Fibroblast of the aortic adventitia (primary cell): ENCODE measurements at regions not wholly inside any gene's neighbourhood (a gene's known extent, or its start where the extent isn't known, plus 50 kb on each side); places are given as distances from the start of the nearest gene placed in this dataset.

ENCODE experiments used
- DNase-seq: peaks from one replicate; pipeline ENCODE4 v3.0.0-alpha.2; 2010; ENCODE audit warnings: low read depth
- H3K4me3 ChIP-seq: 2 replicates; pipeline ENCODE4 v1.5.1; 2011; ENCODE audit warnings: low read depth, mild to moderate bottlenecking, control low read depth, low read length, moderate library complexity
- CTCF ChIP-seq: IDR thresholded peaks from 2 replicates; pipeline ENCODE4 v1.5.1; 2011; ENCODE audit warnings: mild to moderate bottlenecking, low read length, control low read depth, inconsistent platforms; ENCODE audit not compliant: insufficient read depth

DNA sequence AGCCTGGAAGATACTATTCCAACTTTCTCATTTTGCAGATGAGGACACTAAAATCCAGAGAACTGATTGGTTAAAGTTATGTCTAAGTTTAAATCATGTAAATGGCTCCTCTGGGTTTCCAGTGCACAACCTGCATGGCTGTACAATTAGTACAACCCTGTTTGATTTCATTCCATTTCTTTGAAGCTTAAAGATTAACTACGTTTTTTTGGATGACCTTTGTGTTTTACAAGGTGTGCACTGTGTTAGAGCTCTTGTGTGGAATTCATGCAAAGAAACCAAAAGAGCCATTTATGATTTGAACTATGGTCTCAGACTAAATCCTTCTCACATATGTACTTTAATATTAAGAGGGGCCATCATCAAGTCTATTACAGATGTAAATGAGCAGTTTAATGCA is 149.5 kb downstream of the TMEM168 start:
- no peak for TF ChIP-seq CTCF
- H3K4me3 ChIP-seq, result no peak overlapping the region
- DNase-seq, result no peak

- H3K4me3 ChIP-seq, result no peak overlapping the region
- no peak for DNase-seq
- TF ChIP-seq CTCF, result no peak
Measured at GRCh38 chr7:112646783-112647182, 143.4 kb downstream of the TMEM168 start.

DNA sequence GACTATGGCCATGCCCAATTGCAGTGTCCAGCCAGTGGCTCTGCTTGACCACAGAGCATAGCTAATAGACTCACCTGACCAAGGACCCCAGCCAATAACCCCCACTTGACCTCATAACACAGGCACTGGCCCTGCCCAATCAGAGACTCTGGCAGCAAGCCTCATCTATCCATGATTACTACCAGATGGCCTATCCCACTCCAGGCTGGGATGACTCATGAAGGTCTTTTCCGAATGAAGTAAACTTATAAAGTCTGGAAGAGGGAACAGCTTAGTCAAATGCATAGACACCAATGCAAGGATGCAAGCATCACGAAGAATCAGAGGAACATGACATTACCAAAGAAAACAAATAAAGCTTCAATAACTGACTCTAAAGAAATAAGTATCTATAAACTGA is 141.4 kb downstream of the TMEM168 start:
- TF ChIP-seq CTCF, result no peak
- no peak for DNase-seq
- H3K4me3 ChIP-seq, result no peak overlapping the region

DNA sequence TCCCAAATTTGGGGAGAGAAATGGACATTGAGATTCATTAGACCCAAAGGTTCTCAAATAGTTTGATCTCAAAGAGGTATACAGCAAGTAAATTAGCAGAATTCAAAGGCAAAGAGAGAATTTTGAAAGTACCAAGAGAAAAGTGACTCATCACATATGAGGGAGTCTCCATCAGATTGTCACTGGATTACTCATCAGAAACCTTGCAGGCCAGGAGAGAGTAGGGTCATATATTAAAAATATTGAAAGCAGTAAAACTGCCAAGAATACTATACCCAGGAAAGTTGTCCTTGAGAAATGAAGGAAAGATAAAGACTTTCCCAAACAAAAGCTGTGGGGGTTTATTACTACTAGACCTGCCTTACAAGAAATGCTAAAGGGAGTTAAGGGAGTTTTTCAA is 140.6 kb downstream of the TMEM168 start:
- DNase-seq, result no peak
- no peak for TF ChIP-seq CTCF
- H3K4me3 ChIP-seq, result no peak overlapping the region

GRCh38 chr7:112654322-112655216 is 135.6 kb downstream of the TMEM168 start:
- TF ChIP-seq CTCF, result no peak
- no peak for DNase-seq
- H3K4me3 ChIP-seq, result no peak overlapping the region

DNA sequence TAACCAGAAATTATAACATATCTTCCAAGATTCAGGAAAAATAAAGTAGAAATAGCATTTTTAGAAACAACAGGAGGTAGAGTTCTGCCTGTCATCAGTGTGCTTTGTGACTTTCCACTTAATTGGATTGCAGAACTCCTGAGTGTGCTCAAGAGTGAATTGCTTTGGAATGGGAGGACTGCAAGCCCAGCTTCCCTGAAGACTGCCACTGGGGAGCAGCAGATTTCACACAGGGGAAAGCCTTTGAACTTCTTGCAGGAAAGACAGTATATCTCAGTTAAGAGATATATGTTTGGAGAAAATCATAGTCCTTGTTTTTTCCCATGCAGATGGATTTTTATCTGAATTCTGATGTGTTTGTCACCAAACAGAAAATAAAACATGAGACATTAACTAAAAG is 124.5 kb downstream of the TMEM168 start:
- peak; percentile 2 for DNase-seq
- H3K4me3 ChIP-seq, result no peak overlapping the region
- no peak for TF ChIP-seq CTCF
